Kidney (tissue), 13 donors: ENCODE measurements at regions not wholly inside any gene's neighbourhood (a gene's known extent, or its start where the extent isn't known, plus 50 kb on each side); places are given as distances from the start of the nearest gene placed in this dataset.
"Not testable (repeated sequence)": the region's sequence is repeated elsewhere in the genome, so short reads cannot be mapped to it uniquely, and the experiment has no call there.

Experiments
- DNase-seq, 5 donors: peaks; one replicate each; pipeline ENCODE4 v3.0.0-alpha.2; 2013 to 2020
- FAIRE-seq: peaks from 2 replicates; lab custom pipeline; 2012; peaks lifted over from hg19 to GRCh38; lab: Jason Lieb, UNC
- H3K27ac ChIP-seq, 2 donors: one replicate each; pipeline ENCODE4 v1.7.0; 2013; ENCODE audit warnings: low read depth in 2 of 2, low read length in 2 of 2, inconsistent platforms in 1 of 2
- H3K27me3 ChIP-seq: one replicate; pipeline ENCODE4 v1.7.1; 2013; ENCODE audit warnings: low read length, inconsistent platforms; ENCODE audit not compliant: control insufficient read depth, insufficient read depth
- H3K36me3 ChIP-seq, 3 donors: one replicate each; pipeline versions ENCODE4 v1.7.0 to v1.7.1; 2013; ENCODE audit warnings: low read length in 3 of 3, control low read depth in 1 of 3, inconsistent platforms in 1 of 3; ENCODE audit not compliant: insufficient read depth in 3 of 3, control insufficient read depth in 2 of 3
- H3K4me1 ChIP-seq, 3 donors: one replicate each; pipeline versions ENCODE4 v1.7.0 to v1.7.1; 2013; ENCODE audit warnings: low read length in 3 of 3, inconsistent platforms in 1 of 3, low read depth in 1 of 3; ENCODE audit not compliant: control insufficient read depth in 2 of 3, insufficient read depth in 2 of 3
- H3K4me3 ChIP-seq, 3 donors: one replicate each; pipeline versions ENCODE4 v1.7.0 to v1.8.1; 2013; ENCODE audit warnings: low read length in 3 of 3, control low read depth in 1 of 3, inconsistent platforms in 1 of 3
- H3K9ac ChIP-seq, 3 donors: one replicate each; pipeline versions ENCODE4 v1.7.0 to v1.7.1; 2013; ENCODE audit warnings: low read length in 3 of 3, control low read depth in 1 of 3, inconsistent platforms in 1 of 3
- H3K9me3 ChIP-seq, 3 donors: one replicate each; pipeline versions ENCODE4 v1.7.0 to v1.7.1; 2013; ENCODE audit warnings: low read length in 3 of 3, control low read depth in 1 of 3, inconsistent platforms in 1 of 3; ENCODE audit not compliant: control insufficient read depth in 2 of 3, insufficient read depth in 1 of 3
- CTCF ChIP-seq: IDR thresholded peaks from 3 replicates; pipeline ENCODE4 v1.5.1; 2012; ENCODE audit warnings: mild to moderate bottlenecking, moderate library complexity, borderline replicate concordance; ENCODE audit not compliant: insufficient read depth; ENCODE audit errors: extremely low read depth
- intact Hi-C: fragments of 100-400 bp; cut with DNase I; formaldehyde crosslinking; loops from one replicate; pipeline ENCODE4 v1.11.1; 2022
- donor health status: control.
- donor health status: control.
- donor health status: control.
- donor health status: control.
- donor health status: control.
- donor health status: DM: yes; HTN: yes; CAD: no.
- donor health status: Normal renal cell carcinoma (clear cell type).

GRCh38 chr4:155039162-155039561 lies 169.3 kb upstream of the NPY2R start:
- TF ChIP-seq CTCF = no peak
- FAIRE-seq (no peak), DNase-seq (no peak)
- no peaks in the 10 kb centered on the region for H3K27me3 ChIP-seq
- H3K4me1 ChIP-seq = no peaks in the 10 kb centered on the region
- no peak overlapping the region for H3K4me3 ChIP-seq
- no peaks in the 10 kb centered on the region for H3K9me3 ChIP-seq
- intact Hi-C loops = no loop called here
- no peak overlapping the region for H3K9ac ChIP-seq
- no peaks in the 10 kb centered on the region for H3K36me3 ChIP-seq
- H3K27ac ChIP-seq = no peak overlapping the region

- no peaks in the 10 kb centered on the region for H3K9me3 ChIP-seq
- no peak overlapping the region for H3K4me3 ChIP-seq
- H3K36me3 ChIP-seq = no peaks in the 10 kb centered on the region
- no peaks in the 10 kb centered on the region for H3K4me1 ChIP-seq
- intact Hi-C loops = no loop called here
- no peak overlapping the region for H3K9ac ChIP-seq
- DNase-seq = no peak
- TF ChIP-seq CTCF = no peak
- no peaks in the 10 kb centered on the region for H3K27me3 ChIP-seq
- H3K27ac ChIP-seq = no peak overlapping the region
- FAIRE-seq = no peak
These were observed 168.4 kb upstream of the NPY2R start for GRCh38 chr4:155040031-155040430.

- TF ChIP-seq CTCF = no peak
- FAIRE-seq (no peak), DNase-seq (no peak)
- intact Hi-C loops = no loop called here
- no peak overlapping the region for H3K9ac ChIP-seq
- H3K4me1 ChIP-seq = no peaks in the 10 kb centered on the region
- H3K27me3 ChIP-seq = no peaks in the 10 kb centered on the region
- H3K9me3 ChIP-seq = peaks cover 0 to 3% (median 0%) of the 10 kb centered on the region in 3 donors
- no peak overlapping the region for H3K4me3 ChIP-seq
- H3K36me3 ChIP-seq = no peaks in the 10 kb centered on the region
- H3K27ac ChIP-seq = no peak overlapping the region
These were observed 166.4 kb upstream of the NPY2R start for GRCh38 chr4:155042014-155042413.

GRCh38 chr4:155044251-155044650 lies 164.2 kb upstream of the NPY2R start:
- H3K27ac ChIP-seq, H3K36me3 ChIP-seq, H3K4me3 ChIP-seq, FAIRE-seq, H3K4me1 ChIP-seq, H3K9me3 ChIP-seq, intact Hi-C loops, H3K9ac ChIP-seq, H3K27me3 ChIP-seq: not testable (repeated sequence)
- DNase-seq = peak in 1 of 5 donors; percentile 39
